Common myeloid progenitor, CD34-positive (primary cell): ENCODE measurements at regions not wholly inside any gene's neighbourhood (a gene's known extent, or its start where the extent isn't known, plus 50 kb on each side); places are given as distances from the start of the nearest gene placed in this dataset.

Experiments
- CTCF ChIA-PET: fragments of 350-600 bp; sonication (Branson Sonifier 250); formaldehyde crosslinking; loops from one replicate; lab custom pipeline; 2021; ENCODE audit warnings: antibody characterized with exemption; lab: Charles Lee
- POLR2A ChIA-PET: fragments of 350-600 bp; sonication (Branson Sonifier 250); formaldehyde crosslinking; loops from one replicate; lab custom pipeline; 2021; ENCODE audit warnings: antibody characterized with exemption; lab: Charles Lee
- DNase-seq, 3 donors: peaks; one replicate each; pipeline versions ENCODE4 v3.0.0 to v3.0.0-alpha.2; 2013
- H3K27ac ChIP-seq, 2 experiments: 1 replicate in 1 of 2; 2 replicates in 1 of 2; pipeline ENCODE4 v1.7.0; 2013; ENCODE audit warnings: inconsistent platforms in 2 of 2, low read length in 2 of 2, mild to moderate bottlenecking in 2 of 2, low read depth in 1 of 2, moderate library complexity in 1 of 2; ENCODE audit not compliant: severe bottlenecking in 2 of 2, insufficient read depth in 1 of 2, poor library complexity in 1 of 2
- H3K27me3 ChIP-seq, 5 experiments: replicated peaks in 2 of 5; 1 replicate in 3 of 5; 2 replicates in 2 of 5; pipeline versions ENCODE4 v1.6.1 to v1.7.0; 2013; ENCODE audit warnings: low read length in 4 of 5, mild to moderate bottlenecking in 2 of 5, moderate library complexity in 2 of 5, inconsistent platforms in 1 of 5; ENCODE audit not compliant: insufficient read depth in 5 of 5, control insufficient read depth in 4 of 5
- H3K36me3 ChIP-seq, 4 experiments: 1 replicate in 2 of 4; 2 replicates in 2 of 4; pipeline versions ENCODE4 v1.6.1 to v1.7.0; 2013; ENCODE audit warnings: low read length in 3 of 4, control low read depth in 1 of 4, mild to moderate bottlenecking in 1 of 4; ENCODE audit not compliant: control insufficient read depth in 4 of 4, insufficient read depth in 4 of 4
- H3K4me1 ChIP-seq, 4 experiments: 1 replicate in 3 of 4; 2 replicates in 1 of 4; pipeline versions ENCODE4 v1.6.1 to v1.7.1; 2013; ENCODE audit warnings: low read length in 3 of 4, mild to moderate bottlenecking in 3 of 4, control low read depth in 1 of 4, inconsistent platforms in 1 of 4, moderate library complexity in 1 of 4; ENCODE audit not compliant: control insufficient read depth in 4 of 4, insufficient read depth in 4 of 4; ENCODE audit errors: control extremely low read depth in 1 of 4
- H3K4me3 ChIP-seq, 7 experiments: 1 replicate in 4 of 7; 2 replicates in 3 of 7; pipeline versions ENCODE4 v1.5.1 to v1.7.0; 2013; ENCODE audit warnings: mild to moderate bottlenecking in 7 of 7, low read length in 6 of 7, moderate library complexity in 6 of 7, inconsistent platforms in 2 of 7, low read depth in 2 of 7, control low read depth in 1 of 7; ENCODE audit not compliant: insufficient read depth in 4 of 7, control insufficient read depth in 1 of 7; ENCODE audit errors: extremely low read depth in 1 of 7
- H3K9me3 ChIP-seq, 5 experiments: 1 replicate in 4 of 5; 2 replicates in 1 of 5; pipeline versions ENCODE4 v1.6.1 to v1.7.1; 2013; ENCODE audit warnings: low read length in 4 of 5, mild to moderate bottlenecking in 2 of 5, inconsistent platforms in 1 of 5, low read depth in 1 of 5, moderate library complexity in 1 of 5; ENCODE audit not compliant: control insufficient read depth in 4 of 5, insufficient read depth in 2 of 5; ENCODE audit errors: control extremely low read depth in 1 of 5
- WGBS: methylation state at CpG from one replicate; pipeline ENCODE4 v1.1.5; 2013; ENCODE audit not compliant: insufficient coverage; 5-methylcytosine and 5-hydroxymethylcytosine counted together

- no peak overlapping the region for H3K4me3 ChIP-seq
- no peak overlapping the region for H3K27ac ChIP-seq
- DNase-seq, result no peak
- POLR2A ChIA-PET, result no interaction called here
- WGBS, result 100% methylated on average over 1 of the region's 3 CpGs
- no peaks in the 10 kb centered on the region for H3K27me3 ChIP-seq
- CTCF ChIA-PET, result no interaction called here
- no peaks in the 10 kb centered on the region for H3K9me3 ChIP-seq
- H3K36me3 ChIP-seq, result no peaks in the 10 kb centered on the region
- peaks cover 0 to 29% (median 18%) of the 10 kb centered on the region in 4 experiments for H3K4me1 ChIP-seq
These were observed 104.1 kb downstream of the QPCT start for GRCh38 chr2:37448342-37449120.

- Histone ChIP-seq H3K4me1 (peaks cover 0 to 29% (median 18%) of the 10 kb centered on the region in 4 experiments), H3K9me3 (no peaks in the 10 kb centered on the region), H3K27me3 (no peaks in the 10 kb centered on the region), H3K36me3 (no peaks in the 10 kb centered on the region), H3K4me3 (peak overlapping the region in 1 of 7 experiments; percentile 37), H3K27ac (no peak overlapping the region)
- ChIA-PET CTCF (interaction anchor here (1.8 kb wide), 1 partner anchor 8 kb away, joined by 4 read pairs; no protein-coding TSS in a partner anchor), POLR2A (no interaction called here)
- WGBS, result 38% methylated on average over 2 of the region's 8 CpGs
- peak in 2 of 3 donors; percentile 21 to 46 for DNase-seq
These were observed 105.4 kb downstream of the QPCT start for GRCh38 chr2:37449761-37450296.

GRCh38 chr2:37453027-37453426 is 108.6 kb downstream of the QPCT start:
- CTCF ChIA-PET, result no interaction called here
- H3K27ac ChIP-seq, result no peak overlapping the region
- H3K9me3 ChIP-seq, result no peaks in the 10 kb centered on the region
- 17% methylated on average over 1 of the region's 2 CpGs for WGBS
- no peaks in the 10 kb centered on the region for H3K36me3 ChIP-seq
- POLR2A ChIA-PET, result no interaction called here
- H3K4me3 ChIP-seq, result no peak overlapping the region
- H3K27me3 ChIP-seq, result no peaks in the 10 kb centered on the region
- DNase-seq, result no peak
- H3K4me1 ChIP-seq, result peaks cover 0 to 47% (median 34%) of the 10 kb centered on the region in 4 experiments

GRCh38 chr2:37454851-37455762 is 110.7 kb downstream of the QPCT start:
- DNase-seq, result no peak
- CTCF ChIA-PET, result no interaction called here
- H3K27ac ChIP-seq, result no peak overlapping the region
- POLR2A ChIA-PET, result interaction anchor here (0.7 kb wide), 1 partner anchor 214 kb away, joined by 3 read pairs; no protein-coding TSS in a partner anchor
- no CpG with 5 or more reads among the region's 5 CpGs for WGBS
- peaks cover 0 to 34% (median 24%) of the 10 kb centered on the region in 4 experiments for H3K4me1 ChIP-seq
- no peaks in the 10 kb centered on the region for H3K27me3 ChIP-seq
- H3K36me3 ChIP-seq, result no peaks in the 10 kb centered on the region
- H3K9me3 ChIP-seq, result no peaks in the 10 kb centered on the region
- no peak overlapping the region for H3K4me3 ChIP-seq

GRCh38 chr2:37456479-37456878 is 112.0 kb downstream of the QPCT start:
- Histone ChIP-seq H3K4me3 (peak overlapping the region in 1 of 7 experiments; percentile 36), H3K9me3 (no peaks in the 10 kb centered on the region), H3K4me1 (peaks cover 0 to 23% (median 18%) of the 10 kb centered on the region in 4 experiments), H3K27ac (no peak overlapping the region), H3K36me3 (no peaks in the 10 kb centered on the region), H3K27me3 (no peaks in the 10 kb centered on the region)
- ChIA-PET POLR2A (no interaction called here), CTCF (no interaction called here)
- peak; percentile 25 to 72 (median 56) for DNase-seq
- WGBS, result 0% methylated on average over 1 of the region's 1 CpG

GRCh38 chr2:37457401-37457901 is 113.0 kb downstream of the QPCT start:
- no peak for DNase-seq
- ChIA-PET POLR2A (no interaction called here), CTCF (no interaction called here)
- no peaks in the 10 kb centered on the region for H3K27me3 ChIP-seq
- WGBS, result 91% methylated on average over 6 of the region's 9 CpGs
- no peaks in the 10 kb centered on the region for H3K9me3 ChIP-seq
- H3K4me1 ChIP-seq, result peaks cover 0 to 23% (median 18%) of the 10 kb centered on the region in 4 experiments
- H3K4me3 ChIP-seq, result no peak overlapping the region
- no peaks in the 10 kb centered on the region for H3K36me3 ChIP-seq
- H3K27ac ChIP-seq, result no peak overlapping the region
